Colonic mucosa (tissue), 4 donors: ENCODE measurements at regions not wholly inside any gene's neighbourhood (a gene's known extent, or its start where the extent isn't known, plus 50 kb on each side); places are given as distances from the start of the nearest gene placed in this dataset.

Source experiments
- DNase-seq: peaks from one replicate; pipeline ENCODE4 v3.0.0-alpha.2; 2020
- H3K27ac ChIP-seq: fragments of 200-600 bp; one replicate; pipeline ENCODE4 v1.8.0; 2021
- H3K27me3 ChIP-seq: fragments of 200-600 bp; one replicate; pipeline ENCODE4 v1.8.0; 2021
- H3K36me3 ChIP-seq: fragments of 200-600 bp; one replicate; pipeline ENCODE4 v1.8.0; 2021
- H3K4me1 ChIP-seq: fragments of 200-600 bp; one replicate; pipeline ENCODE4 v1.8.0; 2021; ENCODE audit warnings: mild to moderate bottlenecking
- H3K4me3 ChIP-seq: fragments of 200-600 bp; one replicate; pipeline ENCODE4 v1.8.0; 2021
- H3K9ac ChIP-seq, 2 donors: one replicate each; pipeline ENCODE4 v1.7.0; 2013; ENCODE audit warnings: control low read depth in 2 of 2, low read depth in 2 of 2, low read length in 2 of 2
- H3K9me3 ChIP-seq: fragments of 200-600 bp; one replicate; pipeline ENCODE4 v1.8.0; 2021
- intact Hi-C: fragments of 100-400 bp; cut with DNase I; formaldehyde crosslinking; loops from one replicate; pipeline ENCODE4 v1.14.1; 2022
- TF ChIP-seq, protein P1 (sequence below): fragments of 200-600 bp; IDR thresholded peaks from one replicate; pipeline ENCODE4 v1.8.0; 2022; ENCODE audit warnings: antibody characterized with exemption, mild to moderate bottlenecking
- donor health status: healthy.
- donor health status: DM: no; HTN: no; CAD: no.
- donor health status: DM: no; HTN: no; CAD: no.

GRCh38 chr22:47658182-47658581 is 895.7 kb downstream of the TBC1D22A start:
- Histone ChIP-seq H3K4me3 (no peak overlapping the region), H3K4me1 (no peaks in the 10 kb centered on the region), H3K9ac (no peak overlapping the region), H3K27me3 (no peaks in the 10 kb centered on the region), H3K27ac (no peak overlapping the region), H3K36me3 (no peaks in the 10 kb centered on the region), H3K9me3 (no peaks in the 10 kb centered on the region)
- intact Hi-C loops: no loop called here
- no peak for DNase-seq
- TF ChIP-seq, protein P1, sequence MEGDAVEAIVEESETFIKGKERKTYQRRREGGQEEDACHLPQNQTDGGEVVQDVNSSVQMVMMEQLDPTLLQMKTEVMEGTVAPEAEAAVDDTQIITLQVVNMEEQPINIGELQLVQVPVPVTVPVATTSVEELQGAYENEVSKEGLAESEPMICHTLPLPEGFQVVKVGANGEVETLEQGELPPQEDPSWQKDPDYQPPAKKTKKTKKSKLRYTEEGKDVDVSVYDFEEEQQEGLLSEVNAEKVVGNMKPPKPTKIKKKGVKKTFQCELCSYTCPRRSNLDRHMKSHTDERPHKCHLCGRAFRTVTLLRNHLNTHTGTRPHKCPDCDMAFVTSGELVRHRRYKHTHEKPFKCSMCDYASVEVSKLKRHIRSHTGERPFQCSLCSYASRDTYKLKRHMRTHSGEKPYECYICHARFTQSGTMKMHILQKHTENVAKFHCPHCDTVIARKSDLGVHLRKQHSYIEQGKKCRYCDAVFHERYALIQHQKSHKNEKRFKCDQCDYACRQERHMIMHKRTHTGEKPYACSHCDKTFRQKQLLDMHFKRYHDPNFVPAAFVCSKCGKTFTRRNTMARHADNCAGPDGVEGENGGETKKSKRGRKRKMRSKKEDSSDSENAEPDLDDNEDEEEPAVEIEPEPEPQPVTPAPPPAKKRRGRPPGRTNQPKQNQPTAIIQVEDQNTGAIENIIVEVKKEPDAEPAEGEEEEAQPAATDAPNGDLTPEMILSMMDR: no peak

DNA sequence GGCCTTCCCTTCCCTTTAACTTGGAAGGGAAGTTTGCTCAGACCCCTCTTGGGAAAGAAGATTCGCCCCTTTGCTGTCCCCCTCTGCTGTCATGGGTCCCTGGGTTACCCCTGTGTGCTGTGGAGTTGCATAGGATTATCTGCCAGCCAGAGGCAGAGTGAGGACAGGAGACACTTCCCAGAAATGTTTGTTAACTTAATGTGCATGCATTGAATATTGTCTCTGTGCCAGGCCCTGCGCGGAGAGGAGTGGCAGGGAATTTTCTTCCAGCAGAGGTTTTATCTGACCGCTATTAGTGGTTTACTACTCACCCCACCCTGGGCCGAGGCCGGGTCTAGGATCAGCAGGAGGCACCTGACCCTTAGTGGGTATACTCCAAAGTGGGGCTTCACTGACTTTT is 894.8 kb downstream of the TBC1D22A start:
- H3K4me1 ChIP-seq: no peaks in the 10 kb centered on the region
- DNase-seq: no peak
- H3K9me3 ChIP-seq: no peaks in the 10 kb centered on the region
- H3K36me3 ChIP-seq: no peaks in the 10 kb centered on the region
- no peak overlapping the region for H3K27ac ChIP-seq
- intact Hi-C loops: no loop called here
- no peak overlapping the region for H3K4me3 ChIP-seq
- no peaks in the 10 kb centered on the region for H3K27me3 ChIP-seq
- H3K9ac ChIP-seq: no peak overlapping the region
- TF ChIP-seq, protein P1: no peak

- Histone ChIP-seq H3K4me1 (no peaks in the 10 kb centered on the region), H3K4me3 (no peak overlapping the region), H3K9ac (no peak overlapping the region), H3K36me3 (no peaks in the 10 kb centered on the region), H3K27ac (no peak overlapping the region), H3K27me3 (no peaks in the 10 kb centered on the region), H3K9me3 (no peaks in the 10 kb centered on the region)
- intact Hi-C loops: no loop called here
- TF ChIP-seq, protein P1: no peak
- no peak for DNase-seq
Observed at GRCh38 chr22:47656806-47657205, 894.4 kb downstream of the TBC1D22A start.

DNA sequence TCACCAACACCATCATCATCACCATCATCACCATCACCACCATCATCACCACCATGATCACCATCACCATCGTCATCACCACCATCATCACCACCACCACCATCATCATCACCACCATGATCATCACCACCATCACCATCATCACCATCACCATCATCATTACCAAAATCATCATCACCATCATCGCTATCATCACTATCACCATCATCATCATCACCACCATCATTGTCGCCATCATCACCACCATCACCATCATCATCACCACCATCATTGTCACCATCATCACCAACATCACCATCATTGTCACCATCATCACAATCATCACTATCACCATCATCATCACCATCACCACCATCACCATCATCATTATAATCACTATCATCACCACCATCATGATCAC is 893.5 kb downstream of the TBC1D22A start:
- no peaks in the 10 kb centered on the region for H3K27me3 ChIP-seq
- DNase-seq: no peak
- H3K36me3 ChIP-seq: no peaks in the 10 kb centered on the region
- H3K4me1 ChIP-seq: no peaks in the 10 kb centered on the region
- H3K27ac ChIP-seq: no peak overlapping the region
- no peak overlapping the region for H3K4me3 ChIP-seq
- H3K9me3 ChIP-seq: no peaks in the 10 kb centered on the region
- TF ChIP-seq, protein P1: no peak
- no peak overlapping the region for H3K9ac ChIP-seq
- intact Hi-C loops: no loop called here

GRCh38 chr22:47654922-47655491 is 892.6 kb downstream of the TBC1D22A start:
- intact Hi-C loops: no loop called here
- Histone ChIP-seq H3K4me1 (no peaks in the 10 kb centered on the region), H3K9ac (no peak overlapping the region), H3K27ac (no peak overlapping the region), H3K27me3 (no peaks in the 10 kb centered on the region), H3K36me3 (no peaks in the 10 kb centered on the region), H3K9me3 (no peaks in the 10 kb centered on the region), H3K4me3 (no peak overlapping the region)
- TF ChIP-seq, protein P1: no peak
- no peak for DNase-seq

GRCh38 chr22:47653921-47654320 is 891.5 kb downstream of the TBC1D22A start:
- Histone ChIP-seq H3K9ac (no peak overlapping the region), H3K27ac (no peak overlapping the region), H3K27me3 (no peaks in the 10 kb centered on the region), H3K4me3 (no peak overlapping the region), H3K4me1 (no peaks in the 10 kb centered on the region), H3K9me3 (no peaks in the 10 kb centered on the region), H3K36me3 (no peaks in the 10 kb centered on the region)
- TF ChIP-seq, protein P1: no peak
- DNase-seq: no peak
- intact Hi-C loops: no loop called here
